HepG2 (cell line): ENCODE measurements at regions not wholly inside any gene's neighbourhood (a gene's known extent, or its start where the extent isn't known, plus 50 kb on each side); places are given as distances from the start of the nearest gene placed in this dataset.

Experiments used
- ATAC-seq: fragments of 200-7000 bp; cut with Tn5 transposase; 3 replicates; pipeline ENCODE4 v1.9.1; 2020; ENCODE audit warnings: mild to moderate bottlenecking, moderate library complexity
- BruUV-seq: library from RNA; stranded (reverse); fragments of 400-500 nt; replicated peaks from 2 replicates; lab custom pipeline; 2021; lab: Mats Ljungman, UMichigan
- CTCF ChIA-PET: fragments of 300-600 bp; formaldehyde crosslinking; extraction: SDS; loops from one replicate; lab custom pipeline; 2021; ENCODE audit warnings: low total read pairs, inconsistent platforms, low intra/inter-chr PET ratio; lab: Yijun Ruan, JAX
- POLR2A ChIA-PET: fragments of 350-600 bp; sonication (Branson Sonifier 250); formaldehyde crosslinking; loops from one replicate; lab custom pipeline; 2020; ENCODE audit warnings: antibody characterized with exemption, inconsistent platforms; lab: Yijun Ruan, JAX
- DNase-seq: peaks from one replicate; pipeline ENCODE4 v3.0.0-alpha.2; 2015; ENCODE audit warnings: low spot score
- FAIRE-seq: peaks from 3 replicates; lab custom pipeline; 2011; peaks lifted over from hg19 to GRCh38; lab: Jason Lieb, UNC
- H2AFZ ChIP-seq: one replicate; pipeline ENCODE4 v1.6.1; 2011; ENCODE audit warnings: low read length, inconsistent platforms
- H3K27ac ChIP-seq: fragments of 300-600 bp; 3 replicates; pipeline ENCODE4 v1.8.0; 2011; ENCODE audit warnings: mixed run types, mild to moderate bottlenecking, mixed read lengths, low read length, inconsistent platforms; ENCODE audit not compliant: insufficient read depth; ENCODE audit errors: extremely low read length
- H3K27me3 ChIP-seq, 2 experiments: fragments of 200-600 bp in 1 of 2; 2 replicates in 1 of 2; 3 replicates in 1 of 2; pipeline versions ENCODE4 v1.6.0 to v1.8.0; 2011; ENCODE audit warnings: low read length in 2 of 2, mild to moderate bottlenecking in 2 of 2, moderate library complexity in 2 of 2, inconsistent platforms in 1 of 2; ENCODE audit not compliant: insufficient read depth in 2 of 2, control insufficient read depth in 1 of 2
- H3K36me3 ChIP-seq, 2 experiments: fragments of 200-600 bp in 1 of 2; replicated peaks in 1 of 2; 2 replicates in 1 of 2; 3 replicates in 1 of 2; pipeline versions ENCODE4 v1.5.1 to v1.8.0; 2011; ENCODE audit warnings: low read length in 2 of 2, inconsistent platforms in 1 of 2; ENCODE audit not compliant: insufficient read depth in 2 of 2, control insufficient read depth in 1 of 2
- H3K4me1 ChIP-seq: 2 replicates; pipeline ENCODE4 v1.5.1; 2012; ENCODE audit warnings: low read length, inconsistent platforms; ENCODE audit not compliant: insufficient read depth
- H3K4me2 ChIP-seq: 2 replicates; pipeline ENCODE4 v1.6.0; 2011; ENCODE audit warnings: low read depth, low read length, inconsistent platforms
- H3K4me3 ChIP-seq, 3 experiments: fragments of 200-600 bp in 1 of 3; sonication (generic), shearing (Covaris generic) in 1 of 3; replicated peaks in 1 of 3; 2 replicates each; pipeline ENCODE4 v1.5.1; 2011 to 2016; ENCODE audit warnings: low read length in 3 of 3, inconsistent platforms in 2 of 3, low read depth in 2 of 3, mild to moderate bottlenecking in 2 of 3, control low read depth in 1 of 3, mixed read lengths in 1 of 3; ENCODE audit not compliant: insufficient read depth in 1 of 3
- H3K79me2 ChIP-seq: one replicate; pipeline ENCODE4 v1.6.1; 2011; ENCODE audit warnings: low read length, inconsistent platforms; ENCODE audit not compliant: insufficient read depth
- H3K9ac ChIP-seq: 2 replicates; pipeline ENCODE4 v1.6.0; 2011; ENCODE audit warnings: mild to moderate bottlenecking, low read depth, low read length, inconsistent platforms; ENCODE audit not compliant: insufficient read depth
- H3K9me3 ChIP-seq: 2 replicates; pipeline ENCODE4 v1.5.1; 2012; ENCODE audit warnings: mild to moderate bottlenecking, low read length
- H4K20me1 ChIP-seq: 2 replicates; pipeline ENCODE4 v1.6.0; 2011; ENCODE audit warnings: inconsistent platforms, mild to moderate bottlenecking, low read length, moderate library complexity; ENCODE audit not compliant: insufficient read depth
- RXRB ChIP-seq: IDR thresholded peaks from 2 replicates; pipeline ENCODE4 v1.6.1; 2016; ENCODE audit warnings: borderline replicate concordance, missing genetic modification reagents, missing compliant biosample characterization
- WGBS: methylation state at CpG from one replicate; pipeline ENCODE4 v1.1.6; 2017; ENCODE audit warnings: low lambda C conversion rate; 5-methylcytosine and 5-hydroxymethylcytosine counted together
- in situ Hi-C: cut with HindIII; loops from 2 replicates; pipeline ENCODE4 v1.10.0; 2017; ENCODE audit warnings: low pct_unique_long_range_greater_than_20kb; ENCODE audit not compliant: extremely low pct_ligation_motif_present
- intact Hi-C: fragments of 100-400 bp; cut with micrococcal nuclease; formaldehyde crosslinking; loops from one replicate; pipeline ENCODE4 v1.10.0; 2022; ENCODE audit not compliant: unreplicated experiment
- TF ChIP-seq, protein P1 (sequence below), 2 experiments: fragments of 450-650 bp in 1 of 2; sonication (generic) in 1 of 2; formaldehyde crosslinking in 1 of 2; IDR thresholded peaks; 2 replicates each; pipeline versions ENCODE4 v1.6.1 to v1.8.0; 2016 to 2022; ENCODE audit warnings: antibody characterized with exemption in 1 of 2, mild to moderate bottlenecking in 1 of 2, missing genetic modification reagents in 1 of 2

GRCh38 chr6:170225852-170226417 is 64.9 kb downstream of the DLL1 start:
- no peak overlapping the region for H3K4me2 ChIP-seq
- POLR2A ChIA-PET: no interaction called here
- no peaks in the 10 kb centered on the region for H3K36me3 ChIP-seq
- no peak for TF ChIP-seq RXRB (CRISPR knock-in tag)
- TF ChIP-seq, protein P1, sequence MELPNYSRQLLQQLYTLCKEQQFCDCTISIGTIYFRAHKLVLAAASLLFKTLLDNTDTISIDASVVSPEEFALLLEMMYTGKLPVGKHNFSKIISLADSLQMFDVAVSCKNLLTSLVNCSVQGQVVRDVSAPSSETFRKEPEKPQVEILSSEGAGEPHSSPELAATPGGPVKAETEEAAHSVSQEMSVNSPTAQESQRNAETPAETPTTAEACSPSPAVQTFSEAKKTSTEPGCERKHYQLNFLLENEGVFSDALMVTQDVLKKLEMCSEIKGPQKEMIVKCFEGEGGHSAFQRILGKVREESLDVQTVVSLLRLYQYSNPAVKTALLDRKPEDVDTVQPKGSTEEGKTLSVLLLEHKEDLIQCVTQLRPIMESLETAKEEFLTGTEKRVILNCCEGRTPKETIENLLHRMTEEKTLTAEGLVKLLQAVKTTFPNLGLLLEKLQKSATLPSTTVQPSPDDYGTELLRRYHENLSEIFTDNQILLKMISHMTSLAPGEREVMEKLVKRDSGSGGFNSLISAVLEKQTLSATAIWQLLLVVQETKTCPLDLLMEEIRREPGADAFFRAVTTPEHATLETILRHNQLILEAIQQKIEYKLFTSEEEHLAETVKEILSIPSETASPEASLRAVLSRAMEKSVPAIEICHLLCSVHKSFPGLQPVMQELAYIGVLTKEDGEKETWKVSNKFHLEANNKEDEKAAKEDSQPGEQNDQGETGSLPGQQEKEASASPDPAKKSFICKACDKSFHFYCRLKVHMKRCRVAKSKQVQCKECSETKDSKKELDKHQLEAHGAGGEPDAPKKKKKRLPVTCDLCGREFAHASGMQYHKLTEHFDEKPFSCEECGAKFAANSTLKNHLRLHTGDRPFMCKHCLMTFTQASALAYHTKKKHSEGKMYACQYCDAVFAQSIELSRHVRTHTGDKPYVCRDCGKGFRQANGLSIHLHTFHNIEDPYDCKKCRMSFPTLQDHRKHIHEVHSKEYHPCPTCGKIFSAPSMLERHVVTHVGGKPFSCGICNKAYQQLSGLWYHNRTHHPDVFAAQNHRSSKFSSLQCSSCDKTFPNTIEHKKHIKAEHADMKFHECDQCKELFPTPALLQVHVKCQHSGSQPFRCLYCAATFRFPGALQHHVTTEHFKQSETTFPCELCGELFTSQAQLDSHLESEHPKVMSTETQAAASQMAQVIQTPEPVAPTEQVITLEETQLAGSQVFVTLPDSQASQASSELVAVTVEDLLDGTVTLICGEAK (IDR thresholded peaks at IDR 0.05): no peak
- TF ChIP-seq, protein P1 (CRISPR knock-in tag; IDR thresholded peaks at IDR 0.05): no peak
- TF ChIP-seq, all 625 proteins: peak for 0
- FAIRE-seq (no peak), DNase-seq (no peak), ATAC-seq (no peak)
- H2AFZ ChIP-seq: no peak overlapping the region
- CTCF ChIA-PET: no interaction called here
- no peak overlapping the region for H3K9ac ChIP-seq
- H3K4me1 ChIP-seq: no peaks in the 10 kb centered on the region
- no TSS peak for BruUV-seq
- no peaks in the 10 kb centered on the region for H4K20me1 ChIP-seq
- intact Hi-C loops (no loop called here), in situ Hi-C loops (no loop called here)
- no peaks in the 10 kb centered on the region for H3K9me3 ChIP-seq
- 61% methylated on average over 22 of the region's 22 CpGs for WGBS
- H3K79me2 ChIP-seq: no peaks in the 10 kb centered on the region
- H3K27ac ChIP-seq: no peak overlapping the region
- no peak overlapping the region for H3K4me3 ChIP-seq
- H3K27me3 ChIP-seq: peaks cover 17 to 95% of the 10 kb centered on the region in 2 experiments
